Memory B cell (primary cell): ENCODE measurements at regions not wholly inside any gene's neighbourhood (a gene's known extent, or its start where the extent isn't known, plus 50 kb on each side); places are given as distances from the start of the nearest gene placed in this dataset.

Experiments used
- ATAC-seq: fragments of 150-1000 bp; cut with Tn5 transposase; 2 replicates; pipeline ENCODE4 v1.10.0; 2021; ENCODE audit warnings: low read depth, mild to moderate bottlenecking, moderate library complexity
- DNase-seq, 2 donors: peaks; one replicate each; pipeline ENCODE4 v3.0.0; 2022; ENCODE audit warnings: low spot score in 2 of 2
- H3K27ac Mint-ChIP-seq: one replicate; pipeline ENCODE4 v1.8.0; 2022; ENCODE audit warnings: mild to moderate bottlenecking, moderate library complexity, mixed read lengths
- H3K27me3 Mint-ChIP-seq: one replicate; pipeline ENCODE4 v1.8.0; 2022; ENCODE audit warnings: mixed read lengths
- H3K36me3 Mint-ChIP-seq: one replicate; pipeline ENCODE4 v1.8.0; 2022; ENCODE audit warnings: mild to moderate bottlenecking, mixed read lengths
- H3K4me1 Mint-ChIP-seq: one replicate; pipeline ENCODE4 v1.8.0; 2022; ENCODE audit warnings: mixed read lengths
- H3K4me3 Mint-ChIP-seq: one replicate; pipeline ENCODE4 v1.8.0; 2022; ENCODE audit warnings: mild to moderate bottlenecking, moderate library complexity, mixed read lengths
- H3K9me3 Mint-ChIP-seq: one replicate; pipeline ENCODE4 v1.8.0; 2022; ENCODE audit warnings: mixed read lengths

DNA sequence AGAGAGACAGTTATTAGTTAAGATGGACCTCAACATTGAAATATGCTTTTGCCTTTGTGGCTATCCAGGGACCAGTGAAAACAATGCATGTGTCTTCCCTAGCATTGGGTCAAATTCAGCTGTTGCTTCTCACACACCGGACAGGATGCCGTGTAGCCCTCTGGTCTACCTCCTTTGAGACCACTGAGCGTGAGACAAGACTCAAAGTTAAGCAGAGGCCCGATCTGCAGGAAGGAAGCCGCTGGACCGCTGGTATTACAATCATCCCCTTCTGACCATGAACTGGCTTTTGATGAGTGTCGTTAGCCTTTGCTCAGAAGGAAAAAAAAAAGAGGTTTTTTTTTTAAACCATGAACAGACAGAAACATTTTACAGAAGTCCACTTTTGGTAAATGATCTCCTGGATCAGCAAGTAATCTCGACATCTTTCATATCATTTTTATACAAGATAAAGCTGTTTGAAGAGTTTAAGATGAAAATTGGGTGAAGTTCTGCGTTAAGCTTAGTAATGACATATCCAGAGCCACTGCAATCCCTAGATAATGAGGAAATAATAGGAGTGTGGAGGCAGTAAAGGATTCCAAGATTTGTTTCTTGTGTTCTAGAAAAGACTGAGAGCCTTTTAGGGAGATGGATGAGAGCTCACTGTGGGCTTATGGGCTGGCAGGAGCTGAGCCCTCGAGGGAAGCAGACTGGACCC, 622.8 kb downstream of the QKI start:
- no peaks in the 10 kb centered on the region for H3K9me3 Mint-ChIP-seq
- ATAC-seq (no peak), DNase-seq (no peak)
- H3K27ac Mint-ChIP-seq: no peak overlapping the region
- H3K27me3 Mint-ChIP-seq: peaks cover 1% of the 10 kb centered on the region
- no peak overlapping the region for H3K4me3 Mint-ChIP-seq
- no peaks in the 10 kb centered on the region for H3K36me3 Mint-ChIP-seq
- H3K4me1 Mint-ChIP-seq: no peaks in the 10 kb centered on the region

DNA sequence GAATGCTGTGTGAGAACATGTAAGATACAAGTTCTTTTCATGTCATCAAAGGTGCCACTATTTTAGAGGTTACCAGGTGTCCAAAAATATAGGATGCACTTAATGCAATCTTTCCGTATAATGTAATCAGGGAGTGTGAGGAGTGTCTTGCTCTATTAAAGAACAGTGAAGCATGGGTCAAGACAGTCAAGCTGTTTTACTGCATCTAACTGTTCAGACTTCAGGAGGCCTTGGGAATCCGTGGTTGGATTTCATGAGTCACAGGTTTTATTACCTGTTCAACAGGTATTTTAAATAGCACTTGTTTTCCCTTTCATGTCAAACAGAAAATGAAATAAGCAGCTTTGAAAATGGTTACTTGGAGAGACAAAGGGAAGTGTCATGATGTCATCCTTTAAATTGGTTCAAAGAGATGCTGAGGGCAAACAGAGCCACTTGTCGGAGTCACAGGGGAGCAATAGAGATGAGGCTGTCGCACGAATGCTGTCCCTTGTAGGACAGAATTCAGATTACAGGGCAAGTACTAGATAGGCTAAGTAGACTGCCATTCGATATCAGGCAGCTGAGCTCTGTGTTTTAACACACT, 621.5 kb downstream of the QKI start:
- no peak for ATAC-seq

DNA sequence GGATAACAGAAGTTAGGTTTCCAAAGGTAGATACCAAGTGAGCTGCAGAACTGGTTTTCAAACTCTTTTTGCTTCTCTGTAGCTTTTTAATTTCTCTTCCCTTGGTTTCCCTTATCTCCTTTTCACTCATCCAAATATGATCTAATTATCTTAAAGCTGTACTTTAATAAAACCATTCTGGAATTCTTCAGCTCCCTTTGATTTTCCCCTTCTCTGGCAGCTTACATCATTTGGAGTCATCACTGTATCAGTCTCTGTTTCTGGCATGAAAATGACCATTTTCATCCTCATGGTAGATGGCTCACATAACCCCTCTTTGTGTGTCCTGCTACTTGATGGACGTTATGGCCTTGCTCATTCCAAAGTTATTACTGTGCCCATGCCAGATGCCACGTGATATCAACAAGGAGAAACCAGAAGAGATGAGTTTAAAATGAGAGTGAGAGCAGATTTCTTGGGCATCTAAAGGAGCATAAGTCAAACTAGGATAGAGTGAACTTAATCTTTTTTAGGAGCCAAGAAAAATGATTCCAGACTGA, 620.2 kb downstream of the QKI start:
- DNase-seq: no peak
- H3K27ac Mint-ChIP-seq: no peak overlapping the region
- no peaks in the 10 kb centered on the region for H3K4me1 Mint-ChIP-seq
- no peak for ATAC-seq
- H3K36me3 Mint-ChIP-seq: no peaks in the 10 kb centered on the region
- peaks cover 1% of the 10 kb centered on the region for H3K27me3 Mint-ChIP-seq
- H3K9me3 Mint-ChIP-seq: no peaks in the 10 kb centered on the region
- H3K4me3 Mint-ChIP-seq: no peak overlapping the region

More for the DNA sequence above, 621.5 kb downstream of the QKI start:
- Mint-ChIP-seq H3K27me3 (peaks cover 1% of the 10 kb centered on the region), H3K4me3 (no peak overlapping the region), H3K9me3 (no peaks in the 10 kb centered on the region), H3K36me3 (no peaks in the 10 kb centered on the region), H3K27ac (no peak overlapping the region), H3K4me1 (no peaks in the 10 kb centered on the region)
- DNase-seq: no peak

DNA sequence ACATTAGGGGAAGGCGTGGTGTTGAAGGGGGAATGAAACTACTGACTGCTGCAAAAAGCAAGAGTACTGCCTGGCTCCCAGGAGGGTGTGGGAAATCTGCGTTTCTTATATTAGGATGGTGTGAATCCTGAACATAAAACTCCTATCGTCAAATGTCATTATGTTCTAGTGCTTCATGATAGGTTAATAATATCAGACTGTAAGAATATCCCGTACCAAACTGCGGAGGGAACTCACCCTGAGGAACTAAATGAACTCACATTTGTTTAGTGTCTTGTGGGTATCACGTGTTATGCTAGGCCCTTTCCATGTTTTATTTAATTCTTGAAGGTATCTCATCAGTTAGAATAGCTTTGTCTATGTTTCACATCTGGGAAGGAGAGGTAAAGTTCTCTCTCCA, 610.7 kb downstream of the QKI start:
- no peak overlapping the region for H3K27ac Mint-ChIP-seq
- H3K9me3 Mint-ChIP-seq: no peaks in the 10 kb centered on the region
- peaks cover 7% of the 10 kb centered on the region for H3K27me3 Mint-ChIP-seq
- no peak overlapping the region for H3K4me3 Mint-ChIP-seq
- H3K4me1 Mint-ChIP-seq: no peaks in the 10 kb centered on the region
- H3K36me3 Mint-ChIP-seq: no peaks in the 10 kb centered on the region
- DNase-seq: no peak
- ATAC-seq: no peak

DNA sequence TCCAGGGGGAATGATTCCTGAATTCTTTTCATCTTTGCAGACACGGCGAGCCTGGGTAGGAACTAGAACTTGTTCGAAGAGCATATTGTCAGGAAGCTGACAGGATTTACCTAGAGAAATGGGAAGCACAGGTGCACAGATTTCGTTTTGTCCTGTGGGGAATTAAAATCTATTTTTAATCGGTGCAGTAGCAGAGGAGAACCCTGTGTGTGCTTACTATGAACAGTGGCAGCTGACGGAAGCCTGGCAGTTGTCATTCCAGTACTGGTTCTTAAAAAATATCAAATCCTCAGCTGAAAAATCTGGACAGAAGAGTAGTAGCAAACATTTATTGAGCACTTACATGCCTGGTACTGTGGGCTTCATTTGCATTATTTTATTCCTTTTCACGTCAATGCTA, 609.0 kb downstream of the QKI start:
- Mint-ChIP-seq H3K27me3 (peaks cover 8% of the 10 kb centered on the region), H3K4me1 (no peaks in the 10 kb centered on the region), H3K36me3 (no peaks in the 10 kb centered on the region), H3K27ac (no peak overlapping the region), H3K4me3 (no peak overlapping the region), H3K9me3 (no peaks in the 10 kb centered on the region)
- ATAC-seq (no peak), DNase-seq (no peak)

DNA sequence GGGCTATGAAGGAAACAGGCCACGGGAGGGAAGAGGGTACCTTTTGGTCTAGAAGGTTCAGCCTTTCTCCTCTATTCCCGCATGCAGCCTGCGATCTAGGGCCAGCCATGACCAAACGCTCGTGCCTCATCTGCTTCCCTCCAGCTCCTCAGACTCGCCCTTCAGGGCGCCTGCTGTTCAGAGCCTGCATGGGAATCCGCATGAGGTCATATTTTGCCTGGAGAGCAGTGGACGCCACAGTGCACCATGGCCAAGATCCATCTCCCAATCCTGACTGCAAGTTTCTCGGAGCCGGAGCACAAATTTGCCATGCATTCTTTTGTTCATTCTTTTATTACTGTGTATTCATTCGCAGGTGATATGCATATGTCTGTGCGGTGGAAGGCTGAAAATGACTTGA, 608.1 kb downstream of the QKI start:
- H3K27me3 Mint-ChIP-seq: peaks cover 9% of the 10 kb centered on the region
- H3K36me3 Mint-ChIP-seq: no peaks in the 10 kb centered on the region
- H3K4me3 Mint-ChIP-seq: no peak overlapping the region
- H3K9me3 Mint-ChIP-seq: no peaks in the 10 kb centered on the region
- no peak for DNase-seq
- H3K4me1 Mint-ChIP-seq: no peaks in the 10 kb centered on the region
- ATAC-seq: no peak
- H3K27ac Mint-ChIP-seq: no peak overlapping the region

DNA sequence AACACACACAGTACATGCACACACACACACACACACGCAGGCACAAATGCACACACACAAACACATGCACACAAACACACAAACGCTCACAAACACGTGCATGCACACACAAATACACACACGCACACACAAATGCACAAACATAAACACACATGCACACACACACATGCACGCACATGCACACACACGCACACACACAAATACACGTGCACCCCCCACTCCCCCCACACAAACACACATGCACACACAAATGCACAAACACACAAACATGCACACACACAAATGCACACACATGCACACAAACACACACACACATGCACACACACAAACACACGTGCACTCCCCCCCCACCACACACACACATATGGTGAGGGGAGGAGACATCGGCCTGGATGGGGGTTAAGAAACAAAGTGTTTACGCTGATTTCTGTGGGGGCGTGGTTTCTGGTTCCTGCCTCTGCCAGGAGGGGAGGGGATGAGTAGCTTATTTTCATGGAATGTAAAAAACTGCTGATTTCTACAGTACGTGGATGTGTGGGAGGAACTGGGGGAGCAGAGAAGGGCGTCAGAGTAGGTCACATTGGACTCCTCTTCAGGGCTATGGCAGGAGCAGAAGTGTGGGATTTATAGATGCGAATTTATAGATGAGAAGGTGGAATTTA, 607.2 kb downstream of the QKI start:
- no peak for DNase-seq
- H3K9me3 Mint-ChIP-seq: no peaks in the 10 kb centered on the region
- no peaks in the 10 kb centered on the region for H3K36me3 Mint-ChIP-seq
- no peaks in the 10 kb centered on the region for H3K4me1 Mint-ChIP-seq
- ATAC-seq: no peak
- H3K27me3 Mint-ChIP-seq: peaks cover 9% of the 10 kb centered on the region
- H3K4me3 Mint-ChIP-seq: no peak overlapping the region
- H3K27ac Mint-ChIP-seq: no peak overlapping the region

DNA sequence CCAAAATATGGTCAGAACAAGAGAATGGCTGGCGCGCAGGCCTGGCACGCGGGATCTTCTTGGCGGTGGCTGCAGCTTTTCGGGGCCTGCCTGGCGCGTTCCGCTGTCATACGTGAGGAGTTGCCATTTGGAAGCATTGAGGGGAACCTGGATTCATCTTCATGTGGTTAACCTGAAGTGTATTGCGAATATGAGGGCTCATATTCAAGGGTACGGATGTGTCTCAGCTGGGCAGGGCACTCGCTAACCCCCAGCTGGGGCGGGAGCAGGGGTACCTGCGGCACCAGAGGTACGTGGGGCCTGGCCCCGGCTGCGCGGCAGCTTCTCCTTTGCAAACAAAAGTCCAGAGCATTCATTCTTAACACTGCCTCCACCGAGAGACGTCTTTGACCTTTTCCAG, 605.6 kb downstream of the QKI start:
- Mint-ChIP-seq H3K9me3 (no peaks in the 10 kb centered on the region), H3K27ac (no peak overlapping the region), H3K4me3 (no peak overlapping the region), H3K27me3 (peaks cover 9% of the 10 kb centered on the region), H3K4me1 (no peaks in the 10 kb centered on the region), H3K36me3 (no peaks in the 10 kb centered on the region)
- DNase-seq: no peak
- no peak for ATAC-seq

DNA sequence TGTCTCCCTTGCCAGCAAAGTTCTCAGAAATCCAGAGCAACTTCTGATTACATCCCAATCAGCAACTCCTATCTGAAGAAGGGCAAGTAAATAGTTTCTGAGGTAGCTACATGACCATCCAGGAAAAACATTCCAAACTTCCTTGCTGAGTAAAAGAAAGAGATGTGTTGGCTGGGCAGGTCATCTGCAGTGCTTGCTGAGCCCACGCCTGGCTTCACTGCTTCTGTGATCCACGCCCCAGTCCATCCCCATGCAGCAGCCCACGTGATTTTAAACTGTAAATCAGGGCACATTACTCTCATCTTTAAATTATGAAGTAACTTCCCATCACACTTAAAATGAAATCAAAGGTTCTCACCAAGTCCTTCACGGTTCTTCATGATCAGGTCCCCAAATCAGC, 603.6 kb downstream of the QKI start:
- no peak for DNase-seq
- H3K4me1 Mint-ChIP-seq: no peaks in the 10 kb centered on the region
- no peak for ATAC-seq
- no peak overlapping the region for H3K4me3 Mint-ChIP-seq
- H3K9me3 Mint-ChIP-seq: no peaks in the 10 kb centered on the region
- H3K36me3 Mint-ChIP-seq: no peaks in the 10 kb centered on the region
- H3K27ac Mint-ChIP-seq: no peak overlapping the region
- H3K27me3 Mint-ChIP-seq: peaks cover 9% of the 10 kb centered on the region

DNA sequence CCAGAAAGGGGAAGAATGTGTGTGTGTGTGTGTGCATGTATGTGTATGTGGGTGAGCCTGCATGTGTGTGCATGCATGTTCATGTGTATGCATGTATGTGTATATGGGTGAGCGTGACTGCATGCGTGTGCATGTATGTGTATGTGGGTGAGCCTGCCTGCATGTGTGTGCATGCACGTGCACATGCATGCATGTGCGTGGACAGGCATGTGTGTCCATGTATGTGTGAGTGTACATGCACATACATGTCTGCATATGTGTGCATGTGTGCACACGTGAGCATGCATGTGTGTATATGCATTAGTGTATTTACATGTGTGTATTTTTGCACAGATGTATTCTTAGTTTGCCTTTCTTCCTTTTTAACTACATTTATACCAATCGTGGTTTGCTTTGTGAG, 601.5 kb downstream of the QKI start:
- Mint-ChIP-seq H3K4me3 (no peak overlapping the region), H3K9me3 (no peaks in the 10 kb centered on the region), H3K36me3 (no peaks in the 10 kb centered on the region), H3K4me1 (no peaks in the 10 kb centered on the region), H3K27ac (no peak overlapping the region), H3K27me3 (peaks cover 7% of the 10 kb centered on the region)
- DNase-seq (no peak), ATAC-seq (no peak)

DNA sequence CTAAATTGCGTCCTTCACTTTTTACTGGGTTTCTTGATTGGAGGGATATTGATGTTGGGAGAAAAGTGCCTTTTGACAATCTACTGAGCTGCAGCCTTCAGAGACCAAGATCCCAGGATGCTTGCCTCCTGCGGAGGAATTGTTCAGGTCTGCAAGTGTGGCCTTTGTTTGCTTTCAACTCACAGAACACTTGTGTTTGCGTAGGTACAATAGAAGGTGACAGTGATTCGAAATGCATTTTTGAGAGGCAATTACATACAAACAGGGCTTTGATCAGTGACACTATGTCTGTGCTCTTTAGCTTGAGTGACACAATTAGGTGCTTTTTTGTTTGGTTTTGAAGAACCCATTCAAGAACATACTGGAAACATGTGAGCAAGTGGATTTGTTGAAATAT, 600.6 kb downstream of the QKI start:
- H3K4me1 Mint-ChIP-seq: no peaks in the 10 kb centered on the region
- ATAC-seq: no peak
- no peak overlapping the region for H3K27ac Mint-ChIP-seq

DNA sequence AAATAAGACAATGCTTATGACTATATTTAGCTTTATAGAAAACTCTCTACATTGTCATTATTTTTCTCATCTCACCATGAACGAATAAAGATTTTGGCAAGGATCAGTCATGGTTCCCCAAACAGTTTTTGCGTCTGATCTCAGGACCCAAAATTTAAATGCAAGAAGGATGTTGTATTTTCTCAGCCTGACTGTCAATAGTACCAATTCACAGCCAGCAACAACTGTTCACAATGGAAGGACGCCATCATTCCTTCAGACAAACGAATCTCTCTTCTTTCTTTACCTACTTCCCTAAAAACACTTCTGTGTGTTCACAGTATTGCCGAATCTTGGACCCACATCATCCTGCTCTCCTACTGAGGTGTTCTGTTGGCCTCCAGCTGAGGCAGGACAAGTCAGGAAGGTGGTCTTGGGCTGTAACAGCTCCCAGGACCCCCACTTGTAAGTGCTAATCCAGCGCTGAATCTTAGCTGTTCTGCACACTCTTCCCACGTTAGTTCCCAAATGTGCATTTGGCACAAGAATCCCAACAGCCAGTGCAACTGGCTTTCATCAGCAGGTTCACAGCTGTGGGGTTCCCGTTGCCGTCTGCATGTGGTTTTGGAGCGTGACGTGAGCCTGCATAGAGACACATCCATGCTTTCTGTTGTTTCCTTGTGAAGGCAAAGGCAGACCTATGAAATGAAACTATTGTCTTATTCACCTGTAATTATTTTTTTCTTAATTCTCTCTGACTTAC, 600.0 kb downstream of the QKI start:
- Mint-ChIP-seq H3K36me3 (no peaks in the 10 kb centered on the region), H3K9me3 (no peaks in the 10 kb centered on the region), H3K4me1 (no peaks in the 10 kb centered on the region), H3K27me3 (peaks cover 4% of the 10 kb centered on the region), H3K4me3 (no peak overlapping the region), H3K27ac (no peak overlapping the region)
- ATAC-seq (no peak), DNase-seq (no peak)

More for the DNA sequence above, 600.6 kb downstream of the QKI start:
- Mint-ChIP-seq H3K36me3 (no peaks in the 10 kb centered on the region), H3K4me3 (no peak overlapping the region), H3K27me3 (peaks cover 4% of the 10 kb centered on the region), H3K9me3 (no peaks in the 10 kb centered on the region)
- no peak for DNase-seq

DNA sequence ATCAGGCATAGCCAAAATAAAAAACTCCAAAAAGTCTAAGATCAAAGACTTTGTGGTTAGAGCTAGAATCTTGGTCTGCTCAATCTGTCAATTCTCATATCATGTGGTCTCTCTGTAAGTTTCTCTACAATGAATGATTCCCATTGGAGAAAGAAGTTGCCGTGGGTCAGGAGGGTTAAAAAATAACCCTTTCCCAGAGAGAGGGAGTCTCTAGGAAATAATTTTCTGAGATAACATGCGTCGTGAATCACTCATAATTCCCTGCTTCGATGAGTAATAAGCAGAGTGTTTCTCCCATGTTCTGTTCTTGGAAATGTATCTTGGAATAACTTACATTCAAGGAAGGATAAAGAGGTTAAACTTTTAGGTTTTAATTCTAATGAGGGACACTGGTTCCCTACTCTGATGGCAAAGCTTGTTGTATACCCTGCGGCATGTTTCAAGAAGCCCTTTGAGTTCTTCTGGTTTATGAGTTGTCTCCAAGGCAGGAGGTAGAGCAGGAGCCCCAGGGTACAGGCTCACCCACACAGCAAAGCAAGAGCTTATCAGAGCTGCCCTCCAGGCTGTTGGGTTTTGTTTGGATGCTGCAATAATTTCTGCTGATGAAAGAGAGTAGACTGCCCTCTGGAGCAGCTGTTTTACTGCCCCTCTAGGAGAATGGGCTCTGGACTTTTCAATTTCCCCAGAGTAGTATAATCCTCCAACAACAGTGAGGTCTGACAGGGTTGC, 599.1 kb downstream of the QKI start:
- no peaks in the 10 kb centered on the region for H3K4me1 Mint-ChIP-seq
- DNase-seq (no peak), ATAC-seq (no peak)
- H3K4me3 Mint-ChIP-seq: no peak overlapping the region
- no peaks in the 10 kb centered on the region for H3K9me3 Mint-ChIP-seq
- no peaks in the 10 kb centered on the region for H3K36me3 Mint-ChIP-seq
- no peak overlapping the region for H3K27ac Mint-ChIP-seq
- peaks cover 4% of the 10 kb centered on the region for H3K27me3 Mint-ChIP-seq
